GM12878 (cell line): ENCODE measurements at regions not wholly inside any gene's neighbourhood (a gene's known extent, or its start where the extent isn't known, plus 50 kb on each side); places are given as distances from the start of the nearest gene placed in this dataset.

ENCODE experiments used
- ATAC-seq: fragments of 200-7000 bp; cut with Tn5 transposase; 3 replicates; pipeline ENCODE4 v1.9.1; 2020; ENCODE audit warnings: mild to moderate bottlenecking, moderate library complexity
- BruUV-seq: library from RNA; stranded (reverse); fragments of 400-500 nt; replicated peaks from 2 replicates; lab custom pipeline; 2021; lab: Mats Ljungman, UMichigan
- CTCF ChIA-PET: fragments of 300-600 bp; sonication (Branson Sonifier 250); formaldehyde crosslinking; extraction: SDS; loops from one replicate; lab custom pipeline; 2021; ENCODE audit warnings: inconsistent platforms; lab: Yijun Ruan, JAX
- POLR2A ChIA-PET: fragments of 350-600 bp; formaldehyde crosslinking; extraction: SDS; loops from one replicate; lab custom pipeline; 2021; ENCODE audit warnings: inconsistent platforms; lab: Charles Lee
- RAD21 ChIA-PET: fragments of 300-600 bp; sonication (Branson Sonifier 250); formaldehyde crosslinking; loops from one replicate; lab custom pipeline; 2023; ENCODE audit warnings: antibody characterized with exemption; ENCODE audit not compliant: unreplicated experiment; lab: Charles Lee
- SMC1A ChIA-PET: fragments of 300-600 bp; sonication (Branson Sonifier 250); formaldehyde crosslinking; loops from one replicate; lab custom pipeline; 2023; ENCODE audit not compliant: unreplicated experiment, uncharacterized antibody; lab: Charles Lee
- DNase-seq: peaks from one replicate; pipeline ENCODE4 v3.0.0-alpha.2; 2011; ENCODE audit warnings: low read depth, low spot score
- FAIRE-seq: peaks from 3 replicates; lab custom pipeline; 2011; peaks lifted over from hg19 to GRCh38; lab: Jason Lieb, UNC
- H2AFZ ChIP-seq: 2 replicates; pipeline ENCODE4 v1.6.0; 2011; ENCODE audit warnings: low read depth, low read length, control low read depth; ENCODE audit not compliant: control insufficient read depth
- H3K27ac ChIP-seq: 2 replicates; pipeline ENCODE4 v1.5.1; 2011; ENCODE audit warnings: control low read depth; ENCODE audit not compliant: control insufficient read depth, insufficient read depth
- H3K27me3 ChIP-seq, 2 experiments: replicated peaks in 1 of 2; 2 replicates each; pipeline versions ENCODE4 v1.6.0 to v1.6.1; 2011; ENCODE audit warnings: low read length in 1 of 2; ENCODE audit not compliant: control insufficient read depth in 2 of 2, insufficient read depth in 2 of 2
- H3K36me3 ChIP-seq, 2 experiments: 2 replicates each; pipeline ENCODE4 v1.5.1; 2011; ENCODE audit warnings: low read length in 1 of 2; ENCODE audit not compliant: control insufficient read depth in 2 of 2, insufficient read depth in 2 of 2
- H3K4me1 ChIP-seq: 2 replicates; pipeline ENCODE4 v1.6.1; 2011; ENCODE audit warnings: mild to moderate bottlenecking, low read length, moderate library complexity, mixed read lengths; ENCODE audit not compliant: control insufficient read depth, insufficient read depth
- H3K4me2 ChIP-seq: 2 replicates; pipeline ENCODE4 v1.6.0; 2011; ENCODE audit warnings: control low read depth; ENCODE audit not compliant: control insufficient read depth, insufficient read depth
- H3K4me3 ChIP-seq: fragments of 200-600 bp; sonication (generic); 2 replicates; pipeline ENCODE4 v1.5.1; 2016
- H3K79me2 ChIP-seq: 2 replicates; pipeline ENCODE4 v1.6.0; 2011; ENCODE audit warnings: low read length; ENCODE audit not compliant: control insufficient read depth, insufficient read depth
- H3K9ac ChIP-seq: 2 replicates; pipeline ENCODE4 v1.8.0; 2011; ENCODE audit warnings: low read length, control low read depth, mixed read lengths; ENCODE audit not compliant: control insufficient read depth, insufficient read depth
- H3K9me3 ChIP-seq: replicated peaks from 3 replicates; pipeline ENCODE4 v1.5.1; 2011; ENCODE audit warnings: mild to moderate bottlenecking, low read length; ENCODE audit not compliant: control insufficient read depth, insufficient read depth
- H4K20me1 ChIP-seq: 2 replicates; pipeline ENCODE4 v1.6.0; 2011; ENCODE audit not compliant: control insufficient read depth, insufficient read depth
- BACH1 ChIP-seq: fragments of 450-650 bp; IDR thresholded peaks from 2 replicates; pipeline ENCODE4 v1.6.1; 2017; ENCODE audit warnings: mild to moderate bottlenecking, borderline replicate concordance
- CBX3 ChIP-seq: fragments of 200-600 bp; sonication (generic); IDR thresholded peaks from 2 replicates; pipeline ENCODE4 v1.6.1; 2016; ENCODE audit warnings: low read depth, borderline replicate concordance
- CEBPB ChIP-seq, 2 experiments: fragments of 150-350 bp in 1 of 2; IDR thresholded peaks; 2 replicates each; pipeline ENCODE4 v1.6.1; 2012 to 2014; ENCODE audit warnings: low read depth in 2 of 2, low read length in 2 of 2, borderline replicate concordance in 1 of 2, inconsistent platforms in 1 of 2
- ETV6 ChIP-seq, 2 experiments: fragments of 450-650 bp in 1 of 2; IDR thresholded peaks in 1 of 2; conservative IDR thresholded peaks in 1 of 2; 2 replicates each; pipeline ENCODE4 v1.6.1; 2014; ENCODE audit warnings: antibody characterized with exemption in 1 of 2, borderline replicate concordance in 1 of 2, low read depth in 1 of 2, mild to moderate bottlenecking in 1 of 2, moderate library complexity in 1 of 2
- LARP7 ChIP-seq: fragments of 450-650 bp; IDR thresholded peaks from 2 replicates; pipeline ENCODE4 v1.6.1; 2017; ENCODE audit warnings: mild to moderate bottlenecking
- MTA2 ChIP-seq: fragments of 450-650 bp; IDR thresholded peaks from 2 replicates; pipeline ENCODE4 v1.6.1; 2016; ENCODE audit warnings: low read depth, mild to moderate bottlenecking, moderate library complexity
- NFYB ChIP-seq: IDR thresholded peaks from 2 replicates; pipeline ENCODE4 v1.6.1; 2011; ENCODE audit warnings: low read depth, mild to moderate bottlenecking, low read length, improper control_type of control experiment, moderate library complexity; ENCODE audit not compliant: insufficient read depth
- POLR2AphosphoS2 ChIP-seq: IDR thresholded peaks from 2 replicates; pipeline ENCODE4 v1.6.1; 2011; ENCODE audit warnings: low read depth, mild to moderate bottlenecking, low read length, improper control_type of control experiment, moderate library complexity
- RBBP5 ChIP-seq: fragments of 200-600 bp; sonication (generic); conservative IDR thresholded peaks from 2 replicates; pipeline ENCODE4 v1.6.1; 2016
- SMAD5 ChIP-seq: IDR thresholded peaks from 2 replicates; pipeline ENCODE4 v1.6.1; 2016; ENCODE audit warnings: antibody characterized with exemption, low read depth
- SMARCA5 ChIP-seq: fragments of 450-650 bp; IDR thresholded peaks from 2 replicates; pipeline ENCODE4 v1.6.1; 2017; ENCODE audit warnings: mild to moderate bottlenecking
- SUZ12 ChIP-seq: fragments of 200-600 bp; sonication (generic); IDR thresholded peaks from one replicate; pipeline ENCODE4 v1.6.1; 2018; ENCODE audit warnings: antibody characterized with exemption, mild to moderate bottlenecking; ENCODE audit not compliant: unreplicated experiment
- WRNIP1 ChIP-seq: IDR thresholded peaks from 2 replicates; pipeline ENCODE4 v1.6.1; 2011; ENCODE audit warnings: low read depth, low read length, improper control_type of control experiment, borderline replicate concordance
- ZNF24 ChIP-seq: fragments of 450-650 bp; IDR thresholded peaks from 2 replicates; pipeline ENCODE4 v1.6.1; 2017; ENCODE audit warnings: antibody characterized with exemption, mild to moderate bottlenecking
- ZNF274 ChIP-seq: IDR thresholded peaks from one replicate; pipeline ENCODE4 v1.8.0; 2011; ENCODE audit not compliant: insufficient read length, insufficient read depth
- WGBS: methylation state at CpG from one replicate; pipeline ENCODE4 v1.1.6; 2016; ENCODE audit warnings: low lambda C conversion rate; ENCODE audit not compliant: insufficient replicate concordance, insufficient coverage; ENCODE audit errors: missing lambda C conversion rate; 5-methylcytosine and 5-hydroxymethylcytosine counted together
- in situ Hi-C: fragments of 300-500 bp; cut with MboI; formaldehyde crosslinking; loops from 9 replicates; pipeline ENCODE4 v1.14.3; 2018; ENCODE audit warnings: mixed read lengths
- intact Hi-C: fragments of 100-400 bp; cut with micrococcal nuclease; formaldehyde crosslinking; loops from one replicate; pipeline ENCODE4 v1.14.2; 2022; ENCODE audit not compliant: unreplicated experiment
- TF ChIP-seq, protein P1 (sequence below): fragments of 450-650 bp; IDR thresholded peaks from 2 replicates; pipeline ENCODE4 v1.6.1; 2017; ENCODE audit warnings: mild to moderate bottlenecking, moderate library complexity
- TF ChIP-seq, protein P2 (sequence below): fragments of 450-650 bp; formaldehyde crosslinking; IDR thresholded peaks from 2 replicates; pipeline ENCODE4 v1.4.0; 2022; ENCODE audit warnings: mild to moderate bottlenecking, moderate library complexity

DNA sequence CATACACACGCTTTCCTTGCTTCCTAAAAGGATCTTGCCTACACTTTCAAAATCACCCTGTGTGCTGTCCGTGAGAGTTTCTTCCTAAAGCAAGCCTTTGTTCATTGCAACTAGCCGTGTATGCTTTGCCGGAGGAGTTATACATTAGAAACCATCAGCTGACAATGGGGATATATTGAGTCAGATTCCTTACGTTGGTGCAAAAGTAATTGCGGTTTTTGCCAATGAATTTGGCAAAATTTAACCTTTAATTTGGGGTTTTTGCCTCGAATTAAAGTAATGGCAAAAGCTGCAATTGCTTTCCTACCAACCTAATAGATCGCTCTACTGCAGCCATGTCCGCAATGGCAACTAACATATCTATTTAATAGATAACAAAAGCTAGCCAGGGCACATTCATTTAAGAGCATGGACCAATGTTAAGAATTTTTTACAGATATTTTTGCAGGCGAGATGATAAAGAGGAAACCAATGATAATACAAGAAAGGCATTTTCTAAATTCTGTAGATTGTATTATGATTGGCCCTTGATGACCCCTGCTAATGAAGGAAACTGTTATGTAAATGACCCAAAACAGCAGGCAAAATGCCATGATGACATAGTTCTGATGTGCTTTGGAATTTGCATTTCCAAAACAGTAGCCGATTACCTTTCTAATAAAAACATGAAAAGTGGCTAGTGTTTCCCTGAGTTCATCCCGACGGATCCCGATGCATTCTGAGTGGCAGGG lies 184.8 kb upstream of the NRP1 start (continued):
- TF ChIP-seq, protein P1, sequence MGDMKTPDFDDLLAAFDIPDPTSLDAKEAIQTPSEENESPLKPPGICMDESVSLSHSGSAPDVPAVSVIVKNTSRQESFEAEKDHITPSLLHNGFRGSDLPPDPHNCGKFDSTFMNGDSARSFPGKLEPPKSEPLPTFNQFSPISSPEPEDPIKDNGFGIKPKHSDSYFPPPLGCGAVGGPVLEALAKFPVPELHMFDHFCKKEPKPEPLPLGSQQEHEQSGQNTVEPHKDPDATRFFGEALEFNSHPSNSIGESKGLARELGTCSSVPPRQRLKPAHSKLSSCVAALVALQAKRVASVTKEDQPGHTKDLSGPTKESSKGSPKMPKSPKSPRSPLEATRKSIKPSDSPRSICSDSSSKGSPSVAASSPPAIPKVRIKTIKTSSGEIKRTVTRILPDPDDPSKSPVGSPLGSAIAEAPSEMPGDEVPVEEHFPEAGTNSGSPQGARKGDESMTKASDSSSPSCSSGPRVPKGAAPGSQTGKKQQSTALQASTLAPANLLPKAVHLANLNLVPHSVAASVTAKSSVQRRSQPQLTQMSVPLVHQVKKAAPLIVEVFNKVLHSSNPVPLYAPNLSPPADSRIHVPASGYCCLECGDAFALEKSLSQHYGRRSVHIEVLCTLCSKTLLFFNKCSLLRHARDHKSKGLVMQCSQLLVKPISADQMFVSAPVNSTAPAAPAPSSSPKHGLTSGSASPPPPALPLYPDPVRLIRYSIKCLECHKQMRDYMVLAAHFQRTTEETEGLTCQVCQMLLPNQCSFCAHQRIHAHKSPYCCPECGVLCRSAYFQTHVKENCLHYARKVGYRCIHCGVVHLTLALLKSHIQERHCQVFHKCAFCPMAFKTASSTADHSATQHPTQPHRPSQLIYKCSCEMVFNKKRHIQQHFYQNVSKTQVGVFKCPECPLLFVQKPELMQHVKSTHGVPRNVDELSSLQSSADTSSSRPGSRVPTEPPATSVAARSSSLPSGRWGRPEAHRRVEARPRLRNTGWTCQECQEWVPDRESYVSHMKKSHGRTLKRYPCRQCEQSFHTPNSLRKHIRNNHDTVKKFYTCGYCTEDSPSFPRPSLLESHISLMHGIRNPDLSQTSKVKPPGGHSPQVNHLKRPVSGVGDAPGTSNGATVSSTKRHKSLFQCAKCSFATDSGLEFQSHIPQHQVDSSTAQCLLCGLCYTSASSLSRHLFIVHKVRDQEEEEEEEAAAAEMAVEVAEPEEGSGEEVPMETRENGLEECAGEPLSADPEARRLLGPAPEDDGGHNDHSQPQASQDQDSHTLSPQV, result no peak
- TF ChIP-seq RBBP5, result no peak
- TF ChIP-seq SMARCA5, result no peak
- no peak for TF ChIP-seq CEBPB (IDR thresholded peaks at IDR 0.05; ENCODE audit: borderline replicate concordance in 1 of 2, low read depth in 2 of 2, low read length in 2 of 2)
- TF ChIP-seq NFYB, result no peak
- TF ChIP-seq CBX3, result no peak
- no peak for TF ChIP-seq BACH1
- no peak for TF ChIP-seq SMAD5
- TF ChIP-seq ZNF24, result no peak
- TF ChIP-seq, all 136 proteins: peak for 0

DNA sequence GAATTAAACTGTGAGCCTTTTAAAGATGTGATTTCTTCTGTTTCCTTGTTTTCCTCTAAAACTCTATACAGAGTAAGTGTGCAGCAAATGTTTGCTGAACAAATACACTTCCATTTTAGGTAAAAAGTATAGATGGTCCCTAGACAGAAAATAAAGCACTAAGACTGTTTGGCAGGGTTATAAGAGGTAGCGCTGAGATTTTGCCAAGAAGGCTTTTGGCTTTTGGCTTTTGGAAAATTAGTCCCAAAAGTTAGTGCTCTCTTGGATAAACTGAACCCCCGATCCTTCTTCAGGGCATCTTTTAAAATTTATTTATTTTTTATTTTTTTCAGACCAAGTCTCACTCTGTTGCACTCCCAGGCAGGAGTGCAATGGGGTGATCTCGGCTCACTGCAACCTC lies 175.7 kb upstream of the NRP1 start:
- no peaks in the 10 kb centered on the region for H3K4me1 ChIP-seq
- no peak overlapping the region for H3K27ac ChIP-seq
- no peaks in the 10 kb centered on the region; the same call in 2 of the 3 replicates for H3K9me3 ChIP-seq
- no peaks in the 10 kb centered on the region for H4K20me1 ChIP-seq
- in situ Hi-C loops, result no loop called here
- FAIRE-seq (no peak), DNase-seq (no peak), ATAC-seq (no peak)
- ChIA-PET CTCF (no interaction called here), SMC1A (interaction anchor here (1.2 kb wide), 1 partner anchor 48 kb away, joined by 3 read pairs; no protein-coding TSS in a partner anchor), POLR2A (no interaction called here), RAD21 (no interaction called here)
- H3K4me2 ChIP-seq, result no peak overlapping the region
- H2AFZ ChIP-seq, result no peak overlapping the region
- no TSS peak for BruUV-seq
- H3K9ac ChIP-seq, result no peak overlapping the region
- H3K36me3 ChIP-seq, result no peaks in the 10 kb centered on the region
- WGBS, result 52% methylated on average over 3 of the region's 3 CpGs
- no peak overlapping the region for H3K4me3 ChIP-seq
- no peaks in the 10 kb centered on the region for H3K27me3 ChIP-seq
- no peaks in the 10 kb centered on the region for H3K79me2 ChIP-seq
- intact Hi-C loops, result no loop called here
- no peak for TF ChIP-seq LARP7
- TF ChIP-seq ETV6 (conservative IDR thresholded peaks at IDR 0.05 in 1 of 2, IDR thresholded peaks at IDR 0.05 in 1 of 2; ENCODE audit: borderline replicate concordance in 1 of 2, low read depth in 1 of 2), result no peak
- TF ChIP-seq MTA2, result no peak
- TF ChIP-seq WRNIP1, result no peak
- no peak for TF ChIP-seq ZNF274
- TF ChIP-seq POLR2AphosphoS2, result no peak
- TF ChIP-seq, protein P2, sequence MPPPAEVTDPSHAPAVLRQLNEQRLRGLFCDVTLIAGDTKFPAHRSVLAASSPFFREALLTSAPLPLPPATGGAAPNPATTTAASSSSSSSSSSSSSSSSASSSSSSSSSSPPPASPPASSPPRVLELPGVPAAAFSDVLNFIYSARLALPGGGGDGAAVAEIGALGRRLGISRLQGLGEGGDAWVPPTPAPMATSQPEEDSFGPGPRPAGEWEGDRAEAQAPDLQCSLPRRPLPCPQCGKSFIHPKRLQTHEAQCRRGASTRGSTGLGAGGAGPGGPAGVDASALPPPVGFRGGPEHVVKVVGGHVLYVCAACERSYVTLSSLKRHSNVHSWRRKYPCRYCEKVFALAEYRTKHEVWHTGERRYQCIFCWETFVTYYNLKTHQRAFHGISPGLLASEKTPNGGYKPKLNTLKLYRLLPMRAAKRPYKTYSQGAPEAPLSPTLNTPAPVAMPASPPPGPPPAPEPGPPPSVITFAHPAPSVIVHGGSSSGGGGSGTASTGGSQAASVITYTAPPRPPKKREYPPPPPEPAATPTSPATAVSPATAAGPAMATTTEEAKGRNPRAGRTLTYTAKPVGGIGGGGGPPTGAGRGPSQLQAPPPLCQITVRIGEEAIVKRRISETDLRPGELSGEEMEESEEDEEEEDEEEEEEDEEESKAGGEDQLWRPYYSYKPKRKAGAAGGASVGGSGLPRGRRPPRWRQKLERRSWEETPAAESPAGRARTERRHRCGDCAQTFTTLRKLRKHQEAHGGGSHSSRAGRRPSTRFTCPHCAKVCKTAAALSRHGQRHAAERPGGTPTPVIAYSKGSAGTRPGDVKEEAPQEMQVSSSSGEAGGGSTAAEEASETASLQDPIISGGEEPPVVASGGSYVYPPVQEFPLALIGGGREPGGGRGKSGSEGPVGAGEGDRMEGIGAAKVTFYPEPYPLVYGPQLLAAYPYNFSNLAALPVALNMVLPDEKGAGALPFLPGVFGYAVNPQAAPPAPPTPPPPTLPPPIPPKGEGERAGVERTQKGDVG, result no peak
- TF ChIP-seq ZNF24, result no peak
- no peak for TF ChIP-seq SUZ12
